RWPE2 (cell line): ENCODE measurements at regions not wholly inside any gene's neighbourhood (a gene's known extent, or its start where the extent isn't known, plus 50 kb on each side); places are given as distances from the start of the nearest gene placed in this dataset.

ENCODE experiments used
- ATAC-seq: fragments of 200-7000 bp; cut with Tn5 transposase; 3 replicates; pipeline ENCODE4 v1.9.1; 2021; ENCODE audit warnings: low read depth
- DNase-seq: peaks from one replicate; pipeline ENCODE4 v3.0.0-alpha.2; 2020; ENCODE audit warnings: low spot score
- H3K27ac ChIP-seq: fragments of 450-650 bp; 2 replicates; pipeline ENCODE4 v1.5.1; 2017; ENCODE audit warnings: mild to moderate bottlenecking; ENCODE audit not compliant: poor library complexity, severe bottlenecking
- H3K27me3 ChIP-seq: fragments of 250-450 bp; sonication (Bioruptor Pico); 2 replicates; pipeline ENCODE4 v1.5.1; 2021; ENCODE audit warnings: mild to moderate bottlenecking, moderate library complexity; ENCODE audit not compliant: insufficient read depth, poor library complexity, severe bottlenecking
- H3K36me3 ChIP-seq: fragments of 250-450 bp; sonication (Bioruptor Pico); 2 replicates; pipeline ENCODE4 v1.5.1; 2020; ENCODE audit warnings: low read depth, mild to moderate bottlenecking, moderate library complexity
- H3K4me1 ChIP-seq: fragments of 250-450 bp; sonication (Bioruptor Pico); 2 replicates; pipeline ENCODE4 v1.5.1; 2021; ENCODE audit warnings: mild to moderate bottlenecking, moderate library complexity; ENCODE audit not compliant: insufficient read depth, poor library complexity, severe bottlenecking
- H3K4me3 ChIP-seq: fragments of 250-450 bp; sonication (Bioruptor Pico); 2 replicates; pipeline ENCODE4 v1.5.1; 2021; ENCODE audit warnings: mild to moderate bottlenecking, moderate library complexity; ENCODE audit not compliant: severe bottlenecking
- H3K9me3 ChIP-seq: fragments of 250-450 bp; sonication (Bioruptor Pico); 2 replicates; pipeline ENCODE4 v1.5.1; 2021; ENCODE audit warnings: mild to moderate bottlenecking, moderate library complexity; ENCODE audit not compliant: severe bottlenecking
- TF ChIP-seq, protein P1 (sequence below): fragments of 450-650 bp; IDR thresholded peaks from one replicate; pipeline ENCODE4 v1.5.1; 2017; ENCODE audit warnings: mild to moderate bottlenecking, moderate library complexity; ENCODE audit not compliant: poor library complexity, severe bottlenecking

DNA sequence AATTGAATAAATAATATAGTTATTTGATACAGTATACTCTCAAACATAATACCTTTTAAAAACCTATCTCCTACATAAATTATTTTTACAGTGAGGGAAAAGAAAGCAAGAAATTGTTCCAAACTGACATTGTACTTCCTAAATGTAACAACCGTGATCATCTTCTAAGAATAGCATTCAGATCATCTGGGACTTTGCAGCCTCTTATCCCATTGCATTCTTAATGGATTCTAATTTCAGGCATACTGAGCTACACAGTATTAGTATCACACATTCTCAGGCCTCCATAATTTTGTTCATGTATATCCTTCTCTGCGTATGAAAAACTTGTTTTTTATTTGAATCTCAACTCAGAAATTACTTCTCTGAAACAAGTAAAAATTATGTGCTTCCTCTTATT lies 1134.7 kb upstream of the CDH2 start:
- no peaks in the 10 kb centered on the region for H3K9me3 ChIP-seq
- DNase-seq (no peak), ATAC-seq (no peak)
- H3K4me3 ChIP-seq: no peak overlapping the region
- H3K27ac ChIP-seq: no peak overlapping the region
- no peaks in the 10 kb centered on the region for H3K27me3 ChIP-seq
- no peaks in the 10 kb centered on the region for H3K36me3 ChIP-seq
- H3K4me1 ChIP-seq: no peaks in the 10 kb centered on the region
- TF ChIP-seq, protein P1, sequence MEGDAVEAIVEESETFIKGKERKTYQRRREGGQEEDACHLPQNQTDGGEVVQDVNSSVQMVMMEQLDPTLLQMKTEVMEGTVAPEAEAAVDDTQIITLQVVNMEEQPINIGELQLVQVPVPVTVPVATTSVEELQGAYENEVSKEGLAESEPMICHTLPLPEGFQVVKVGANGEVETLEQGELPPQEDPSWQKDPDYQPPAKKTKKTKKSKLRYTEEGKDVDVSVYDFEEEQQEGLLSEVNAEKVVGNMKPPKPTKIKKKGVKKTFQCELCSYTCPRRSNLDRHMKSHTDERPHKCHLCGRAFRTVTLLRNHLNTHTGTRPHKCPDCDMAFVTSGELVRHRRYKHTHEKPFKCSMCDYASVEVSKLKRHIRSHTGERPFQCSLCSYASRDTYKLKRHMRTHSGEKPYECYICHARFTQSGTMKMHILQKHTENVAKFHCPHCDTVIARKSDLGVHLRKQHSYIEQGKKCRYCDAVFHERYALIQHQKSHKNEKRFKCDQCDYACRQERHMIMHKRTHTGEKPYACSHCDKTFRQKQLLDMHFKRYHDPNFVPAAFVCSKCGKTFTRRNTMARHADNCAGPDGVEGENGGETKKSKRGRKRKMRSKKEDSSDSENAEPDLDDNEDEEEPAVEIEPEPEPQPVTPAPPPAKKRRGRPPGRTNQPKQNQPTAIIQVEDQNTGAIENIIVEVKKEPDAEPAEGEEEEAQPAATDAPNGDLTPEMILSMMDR: no peak

DNA sequence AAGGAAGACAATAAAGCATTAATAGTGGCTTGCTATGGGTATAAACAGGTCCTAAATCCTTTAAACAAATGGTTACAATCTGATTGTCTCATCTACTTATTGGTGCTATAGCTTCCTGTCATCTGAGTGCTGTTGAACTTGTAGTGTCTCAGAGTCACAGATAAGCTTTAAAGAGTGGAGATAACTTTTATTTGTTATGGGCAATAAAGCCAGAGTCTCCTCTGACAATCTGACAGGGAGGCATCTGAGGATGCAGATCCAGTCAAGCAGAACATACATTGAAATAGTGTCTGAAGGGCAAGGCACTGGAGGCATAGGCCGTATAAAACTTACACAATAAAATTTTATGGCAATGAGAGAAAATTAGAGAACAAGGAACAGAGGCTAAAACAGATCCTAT lies 1132.4 kb upstream of the CDH2 start:
- ATAC-seq (no peak), DNase-seq (no peak)
- no peaks in the 10 kb centered on the region for H3K27me3 ChIP-seq
- TF ChIP-seq, protein P1: no peak
- H3K9me3 ChIP-seq: no peaks in the 10 kb centered on the region
- H3K4me1 ChIP-seq: no peaks in the 10 kb centered on the region
- no peak overlapping the region for H3K4me3 ChIP-seq
- no peak overlapping the region for H3K27ac ChIP-seq
- no peaks in the 10 kb centered on the region for H3K36me3 ChIP-seq

DNA sequence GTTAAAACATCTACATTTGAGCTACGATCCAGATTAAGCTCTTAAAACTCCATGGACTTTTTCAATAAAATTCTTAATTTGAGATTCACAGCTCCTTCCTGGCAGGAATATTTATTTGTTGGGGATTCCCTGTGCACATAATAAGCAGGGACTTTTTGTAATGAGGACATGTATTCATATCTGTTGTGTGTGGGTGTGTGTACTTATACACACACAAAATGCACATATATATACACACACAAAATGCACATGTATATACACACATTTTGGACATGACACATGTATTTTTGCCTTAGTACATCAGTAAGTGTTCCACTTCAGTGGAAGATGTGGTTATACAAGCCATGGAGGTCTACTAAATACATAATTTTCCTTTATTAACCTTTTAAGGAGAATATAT lies 1131.1 kb upstream of the CDH2 start:
- no peak for DNase-seq
- no peaks in the 10 kb centered on the region for H3K9me3 ChIP-seq
- no peaks in the 10 kb centered on the region for H3K36me3 ChIP-seq
- no peaks in the 10 kb centered on the region for H3K4me1 ChIP-seq
- no peak overlapping the region for H3K4me3 ChIP-seq
- TF ChIP-seq, protein P1: no peak
- H3K27ac ChIP-seq: no peak overlapping the region
- no peak for ATAC-seq
- no peaks in the 10 kb centered on the region for H3K27me3 ChIP-seq

DNA sequence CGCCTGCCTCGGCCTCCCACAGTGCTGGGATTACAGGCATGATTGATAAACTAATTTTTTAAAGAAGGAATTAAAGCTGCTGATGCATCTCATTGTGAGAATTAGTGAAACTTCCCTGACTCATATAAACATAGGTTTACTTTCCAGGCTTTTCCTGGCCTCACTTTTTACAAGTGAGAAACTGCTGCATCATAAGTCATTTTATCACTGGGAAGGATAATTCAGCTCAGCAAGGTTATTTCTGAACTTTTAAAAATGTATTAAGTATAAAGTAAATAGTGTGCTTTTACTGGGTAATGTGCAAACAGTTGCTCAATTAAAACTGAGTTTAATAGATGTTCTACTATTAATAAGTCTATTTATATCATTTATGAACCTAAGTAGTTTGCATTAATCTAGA lies 1130.3 kb upstream of the CDH2 start:
- Histone ChIP-seq H3K9me3 (no peaks in the 10 kb centered on the region), H3K4me3 (no peak overlapping the region), H3K27ac (no peak overlapping the region), H3K27me3 (no peaks in the 10 kb centered on the region), H3K36me3 (no peaks in the 10 kb centered on the region), H3K4me1 (no peaks in the 10 kb centered on the region)
- TF ChIP-seq, protein P1: no peak
- DNase-seq: no peak
- no peak for ATAC-seq

DNA sequence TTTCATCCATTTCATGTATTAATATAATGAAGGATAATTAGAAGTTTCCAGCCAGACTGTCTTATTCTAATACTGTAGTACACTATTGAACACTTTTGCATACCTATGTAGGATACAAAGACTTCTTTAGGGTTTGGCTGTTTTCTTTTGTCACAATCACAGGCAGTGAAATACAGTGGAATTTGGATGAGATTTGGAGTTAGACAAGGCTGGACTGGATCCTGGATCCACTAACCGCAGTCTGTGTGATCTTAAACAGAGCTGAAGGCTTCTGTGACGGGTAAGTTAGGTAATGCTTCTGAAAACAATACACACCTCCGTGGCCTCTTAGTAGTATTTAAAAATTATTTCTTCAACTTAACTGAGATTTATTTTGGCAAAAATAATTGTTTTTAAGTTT lies 1128.6 kb upstream of the CDH2 start:
- no peaks in the 10 kb centered on the region for H3K9me3 ChIP-seq
- no peak for DNase-seq
- H3K4me1 ChIP-seq: no peaks in the 10 kb centered on the region
- H3K36me3 ChIP-seq: no peaks in the 10 kb centered on the region
- no peak overlapping the region for H3K4me3 ChIP-seq
- TF ChIP-seq, protein P1: no peak
- ATAC-seq: no peak
- H3K27me3 ChIP-seq: no peaks in the 10 kb centered on the region
- no peak overlapping the region for H3K27ac ChIP-seq
